ENCODE measurements at regions not wholly inside any gene's neighbourhood (a gene's known extent, or its start where the extent isn't known, plus 50 kb on each side); places are given as distances from the start of the nearest gene placed in this dataset.

GRCh38 chr2:54065411-54065810, 50.0 kb upstream of the ACYP2 start:
- Histone ChIP-seq H4K20me1 (ENCODE audit: insufficient read depth, low read length) (no peaks in the 10 kb centered on the region), H3K36me3 (ENCODE audit: insufficient read depth, low read length) (no peaks in the 10 kb centered on the region), H3F3A (ENCODE audit: insufficient read depth, low read length) (no peaks in the 10 kb centered on the region), H3K9ac (ENCODE audit: low read length) (no peak overlapping the region), H2AFZ (ENCODE audit: low read length) (no peak overlapping the region), H3K9me3 (ENCODE audit: low read length) (no peaks in the 10 kb centered on the region), H3K4me1 (ENCODE audit: insufficient read depth, low read length, severe bottlenecking) (peaks cover 16% of the 10 kb centered on the region), H3K4me3 (ENCODE audit: low read depth, low read length, poor library complexity, severe bottlenecking) (no peak overlapping the region), H3K9me2 (ENCODE audit: low read depth, low read length) (no peaks in the 10 kb centered on the region), H3K27ac (ENCODE audit: low read depth, low read length, poor library complexity, severe bottlenecking) (no peak overlapping the region), H3K79me2 (ENCODE audit: insufficient read depth, low read length) (no peaks in the 10 kb centered on the region), H3K27me3 (ENCODE audit: insufficient read depth, low read length) (no peaks in the 10 kb centered on the region), H3K4me2 (ENCODE audit: low read length) (no peak overlapping the region)
- no peak for TF ChIP-seq EZH2 (IDR thresholded peaks at IDR 0.05; ENCODE audit: borderline replicate concordance, low read length)
- TF ChIP-seq CTCF (IDR thresholded peaks at IDR 0.05; ENCODE audit: low read length) = no peak

GRCh38 chr2:54063967-54064535, 51.4 kb upstream of the ACYP2 start:
- no peaks in the 10 kb centered on the region for H3K9me2 ChIP-seq (ENCODE audit: low read depth, low read length)
- H3K79me2 ChIP-seq (ENCODE audit: insufficient read depth, low read length) = no peaks in the 10 kb centered on the region
- H3K36me3 ChIP-seq (ENCODE audit: insufficient read depth, low read length) = no peaks in the 10 kb centered on the region
- H2AFZ ChIP-seq (ENCODE audit: low read length) = no peak overlapping the region
- H3K9me3 ChIP-seq (ENCODE audit: low read length) = peaks cover 5% of the 10 kb centered on the region; the same call in 1 of the 2 replicates
- no peaks in the 10 kb centered on the region for H3K27me3 ChIP-seq (ENCODE audit: insufficient read depth, low read length)
- no peak overlapping the region for H3K4me2 ChIP-seq (ENCODE audit: low read length)
- no peak for TF ChIP-seq EZH2 (IDR thresholded peaks at IDR 0.05; ENCODE audit: borderline replicate concordance, low read length)
- TF ChIP-seq CTCF (IDR thresholded peaks at IDR 0.05; ENCODE audit: low read length) = no peak
- peaks cover 16% of the 10 kb centered on the region for H3K4me1 ChIP-seq (ENCODE audit: insufficient read depth, low read length, severe bottlenecking)
- no peak overlapping the region for H3K9ac ChIP-seq (ENCODE audit: low read length)
- no peak overlapping the region for H3K4me3 ChIP-seq (ENCODE audit: low read depth, low read length, poor library complexity, severe bottlenecking)
- no peak overlapping the region for H3K27ac ChIP-seq (ENCODE audit: low read depth, low read length, poor library complexity, severe bottlenecking)
- H3F3A ChIP-seq (ENCODE audit: insufficient read depth, low read length) = no peaks in the 10 kb centered on the region
- no peaks in the 10 kb centered on the region for H4K20me1 ChIP-seq (ENCODE audit: insufficient read depth, low read length)

GRCh38 chr2:54062401-54062800, 53.0 kb upstream of the ACYP2 start:
- Histone ChIP-seq H3K27me3 (ENCODE audit: insufficient read depth, low read length) (no peaks in the 10 kb centered on the region), H3K4me3 (ENCODE audit: low read depth, low read length, poor library complexity, severe bottlenecking) (no peak overlapping the region), H3K4me1 (ENCODE audit: insufficient read depth, low read length, severe bottlenecking) (peaks cover 16% of the 10 kb centered on the region), H3K36me3 (ENCODE audit: insufficient read depth, low read length) (no peaks in the 10 kb centered on the region), H3K9ac (ENCODE audit: low read length) (no peak overlapping the region), H3K4me2 (ENCODE audit: low read length) (no peak overlapping the region), H2AFZ (ENCODE audit: low read length) (no peak overlapping the region), H3K9me3 (ENCODE audit: low read length) (peaks cover 8% of the 10 kb centered on the region), H3K27ac (ENCODE audit: low read depth, low read length, poor library complexity, severe bottlenecking) (no peak overlapping the region), H3K9me2 (ENCODE audit: low read depth, low read length) (no peaks in the 10 kb centered on the region), H3K79me2 (ENCODE audit: insufficient read depth, low read length) (no peaks in the 10 kb centered on the region), H4K20me1 (ENCODE audit: insufficient read depth, low read length) (no peaks in the 10 kb centered on the region), H3F3A (ENCODE audit: insufficient read depth, low read length) (no peaks in the 10 kb centered on the region)
- no peak for TF ChIP-seq CTCF (IDR thresholded peaks at IDR 0.05; ENCODE audit: low read length)
- no peak for TF ChIP-seq EZH2 (IDR thresholded peaks at IDR 0.05; ENCODE audit: borderline replicate concordance, low read length)

Data from OCI-LY1 (cell line).